ENCODE measurements at regions not wholly inside any gene's neighbourhood (a gene's known extent, or its start where the extent isn't known, plus 50 kb on each side); places are given as distances from the start of the nearest gene placed in this dataset.

- TF ChIP-seq EZH2 (IDR thresholded peaks at IDR 0.05; ENCODE audit: insufficient read depth, poor library complexity, severe bottlenecking) (no peak), EZH2phosphoT487 (IDR thresholded peaks at IDR 0.05; ENCODE audit: insufficient read depth, low read depth) (no peak)
Measured at GRCh38 chrY:19869281-19869680, 124.8 kb upstream of the KDM5D start.
